HFFc6 (cell line): ENCODE measurements at regions not wholly inside any gene's neighbourhood (a gene's known extent, or its start where the extent isn't known, plus 50 kb on each side); places are given as distances from the start of the nearest gene placed in this dataset.
"Not testable (repeated sequence)": the region's sequence is repeated elsewhere in the genome, so short reads cannot be mapped to it uniquely, and the experiment has no call there.

ENCODE experiments used
- DNase-seq: peaks from one replicate; pipeline ENCODE4 v3.0.0-alpha.2; 2018
- H3K27ac Mint-ChIP-seq: 2 replicates; pipeline ENCODE4 v1.8.0; 2020; ENCODE audit warnings: mild to moderate bottlenecking, mixed read lengths
- H3K27me3 Mint-ChIP-seq: 2 replicates; pipeline ENCODE4 v1.8.0; 2021; ENCODE audit warnings: mild to moderate bottlenecking, moderate library complexity, mixed read lengths; ENCODE audit not compliant: insufficient read depth
- H3K36me3 Mint-ChIP-seq: 2 replicates; pipeline ENCODE4 v1.8.0; 2021; ENCODE audit warnings: low read depth, mixed read lengths
- H3K4me1 Mint-ChIP-seq: 2 replicates; pipeline ENCODE4 v1.8.0; 2020; ENCODE audit warnings: low read depth, mixed read lengths
- H3K4me3 Mint-ChIP-seq: 2 replicates; pipeline ENCODE4 v1.8.0; 2020; ENCODE audit warnings: mild to moderate bottlenecking, moderate library complexity, mixed read lengths
- H3K9me3 Mint-ChIP-seq: 2 replicates; pipeline ENCODE4 v1.8.0; 2020; ENCODE audit warnings: mild to moderate bottlenecking, mixed read lengths
- CTCF ChIP-seq: fragments of 200-600 bp; sonication (generic); IDR thresholded peaks from 2 replicates; pipeline ENCODE4 v1.5.0; 2021; ENCODE audit warnings: antibody characterized with exemption, mild to moderate bottlenecking

GRCh38 chr11:21987261-21987660, 205.6 kb upstream of the ANO5 start:
- Mint-ChIP-seq H3K27me3 (no peaks in the 10 kb centered on the region), H3K9me3 (peaks cover 65% of the 10 kb centered on the region), H3K36me3 (no peaks in the 10 kb centered on the region; the same call in 1 of the 2 replicates), H3K4me3 (no peak overlapping the region), H3K27ac (no peak overlapping the region), H3K4me1 (no peaks in the 10 kb centered on the region)
- no peak for DNase-seq
- no peak for TF ChIP-seq CTCF

GRCh38 chr11:21988477-21988876, 204.4 kb upstream of the ANO5 start:
- Mint-ChIP-seq H3K4me3 (no peak overlapping the region), H3K27me3 (no peaks in the 10 kb centered on the region), H3K27ac (no peak overlapping the region), H3K4me1 (no peaks in the 10 kb centered on the region), H3K9me3 (peaks cover 61% of the 10 kb centered on the region), H3K36me3 (no peaks in the 10 kb centered on the region; the same call in 1 of the 2 replicates)
- no peak for TF ChIP-seq CTCF
- DNase-seq: no peak

- peaks cover 42% of the 10 kb centered on the region for H3K9me3 Mint-ChIP-seq
- not testable (repeated sequence) for H3K4me1 Mint-ChIP-seq, H3K27me3 Mint-ChIP-seq
Observed at GRCh38 chr11:22001803-22002202, 191.1 kb upstream of the ANO5 start.

GRCh38 chr11:22006901-22007300, 186.0 kb upstream of the ANO5 start:
- peaks cover 40% of the 10 kb centered on the region for H3K9me3 Mint-ChIP-seq
- H3K4me1 Mint-ChIP-seq: no peaks in the 10 kb centered on the region
- no peak for DNase-seq
- H3K4me3 Mint-ChIP-seq: no peak overlapping the region
- H3K27me3 Mint-ChIP-seq: no peaks in the 10 kb centered on the region
- TF ChIP-seq CTCF: no peak
- H3K27ac Mint-ChIP-seq: no peak overlapping the region
- no peaks in the 10 kb centered on the region for H3K36me3 Mint-ChIP-seq

More at GRCh38 chr11:22001803-22002202, 191.1 kb upstream of the ANO5 start:
- not testable (repeated sequence) for DNase-seq, H3K27ac Mint-ChIP-seq, H3K4me3 Mint-ChIP-seq, H3K36me3 Mint-ChIP-seq

- Mint-ChIP-seq H3K9me3 (peaks cover 38% of the 10 kb centered on the region), H3K4me3 (no peak overlapping the region), H3K27me3 (peaks cover 6% of the 10 kb centered on the region), H3K36me3 (no peaks in the 10 kb centered on the region), H3K27ac (no peak overlapping the region), H3K4me1 (no peaks in the 10 kb centered on the region)
- TF ChIP-seq CTCF: no peak
- DNase-seq: no peak
Observed at GRCh38 chr11:22031791-22032190, 161.1 kb upstream of the ANO5 start.

GRCh38 chr11:22037505-22037904, 155.4 kb upstream of the ANO5 start:
- H3K9me3 Mint-ChIP-seq: peaks cover 43% of the 10 kb centered on the region
- H3K27ac Mint-ChIP-seq: no peak overlapping the region
- no peak for DNase-seq
- TF ChIP-seq CTCF: no peak
- H3K36me3 Mint-ChIP-seq: no peaks in the 10 kb centered on the region
- no peaks in the 10 kb centered on the region for H3K4me1 Mint-ChIP-seq
- no peaks in the 10 kb centered on the region for H3K27me3 Mint-ChIP-seq
- no peak overlapping the region for H3K4me3 Mint-ChIP-seq
